Dermis microvascular lymphatic vessel endothelial cell (primary cell): ENCODE measurements at regions not wholly inside any gene's neighbourhood (a gene's known extent, or its start where the extent isn't known, plus 50 kb on each side); places are given as distances from the start of the nearest gene placed in this dataset.
"Not testable (repeated sequence)": the region's sequence is repeated elsewhere in the genome, so short reads cannot be mapped to it uniquely, and the experiment has no call there.

Experiments
- DNase-seq, 2 donors: peaks; one replicate each; pipeline versions ENCODE4 v3.0.0 to v3.0.0-alpha.2; 2010; ENCODE audit warnings: low read depth in 2 of 2

DNA sequence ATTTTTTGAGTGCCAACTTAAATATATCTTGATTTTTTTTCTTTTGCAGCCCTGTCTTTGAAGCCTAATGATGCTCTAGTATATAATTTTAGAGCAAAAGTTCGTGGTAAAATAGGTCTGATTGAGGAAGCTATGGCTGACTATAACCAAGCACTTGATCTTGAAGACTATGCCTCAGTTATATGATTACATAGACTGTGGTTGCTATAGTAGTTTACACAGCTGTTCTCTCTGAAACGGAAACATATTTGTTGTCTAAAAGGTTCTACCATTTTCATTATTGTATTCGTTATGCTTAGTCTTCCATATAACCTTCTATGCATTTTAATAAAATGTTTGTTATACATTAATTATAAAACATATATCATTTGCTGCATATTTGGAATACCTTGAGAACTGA, 246.7 kb downstream of the TTC6 start:
- no peak for DNase-seq

DNA sequence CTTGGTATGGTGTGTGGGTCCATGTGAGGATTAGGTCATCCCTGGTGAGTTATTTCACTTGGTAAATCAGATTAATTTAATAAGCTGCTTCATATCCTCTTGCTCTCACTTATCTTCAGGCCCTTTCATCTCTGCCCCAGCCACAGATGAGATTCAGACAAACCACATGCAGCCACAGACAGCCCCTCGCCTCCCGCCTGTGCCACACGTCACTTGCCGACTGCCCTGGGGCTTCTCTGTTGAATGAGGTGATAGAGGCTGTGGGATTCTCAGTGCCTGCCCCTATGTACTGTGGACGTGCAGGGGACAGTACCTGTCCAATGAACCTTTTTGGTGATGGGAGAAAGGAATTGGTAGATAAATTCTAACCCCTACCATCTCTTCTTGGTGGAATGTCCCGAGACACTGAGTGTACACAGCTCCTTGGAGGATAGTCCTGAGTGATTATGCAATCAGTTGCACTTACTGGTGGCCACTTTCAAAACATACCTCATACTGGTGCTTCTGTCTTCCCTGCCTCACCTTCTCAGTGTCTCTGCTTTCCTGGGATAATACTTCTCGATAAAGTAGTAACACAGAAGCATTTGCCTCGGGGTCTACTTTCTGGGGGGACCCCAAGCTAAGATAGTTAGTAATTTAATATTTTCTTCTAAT, 248.7 kb downstream of the TTC6 start:
- DNase-seq = no peak

DNA sequence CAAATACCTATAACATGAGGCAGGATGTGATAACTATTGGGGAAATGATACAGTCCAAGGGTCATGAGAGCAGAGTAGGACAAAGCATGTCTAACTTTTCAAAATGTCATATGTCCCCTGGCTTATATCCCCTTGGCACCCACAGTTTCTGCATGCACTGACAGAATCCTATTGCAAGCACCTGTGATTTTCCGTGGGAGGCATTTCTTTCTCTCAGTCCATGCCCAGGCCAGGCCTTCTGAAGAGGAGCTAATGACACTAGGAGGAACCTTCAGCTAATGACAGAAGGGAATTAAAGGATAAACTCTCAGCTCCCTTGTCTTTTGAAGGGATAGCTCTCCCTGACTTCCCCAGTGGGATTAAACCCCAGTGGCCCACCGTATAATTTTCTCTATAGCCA, 249.2 kb downstream of the TTC6 start:
- no peak for DNase-seq

DNA sequence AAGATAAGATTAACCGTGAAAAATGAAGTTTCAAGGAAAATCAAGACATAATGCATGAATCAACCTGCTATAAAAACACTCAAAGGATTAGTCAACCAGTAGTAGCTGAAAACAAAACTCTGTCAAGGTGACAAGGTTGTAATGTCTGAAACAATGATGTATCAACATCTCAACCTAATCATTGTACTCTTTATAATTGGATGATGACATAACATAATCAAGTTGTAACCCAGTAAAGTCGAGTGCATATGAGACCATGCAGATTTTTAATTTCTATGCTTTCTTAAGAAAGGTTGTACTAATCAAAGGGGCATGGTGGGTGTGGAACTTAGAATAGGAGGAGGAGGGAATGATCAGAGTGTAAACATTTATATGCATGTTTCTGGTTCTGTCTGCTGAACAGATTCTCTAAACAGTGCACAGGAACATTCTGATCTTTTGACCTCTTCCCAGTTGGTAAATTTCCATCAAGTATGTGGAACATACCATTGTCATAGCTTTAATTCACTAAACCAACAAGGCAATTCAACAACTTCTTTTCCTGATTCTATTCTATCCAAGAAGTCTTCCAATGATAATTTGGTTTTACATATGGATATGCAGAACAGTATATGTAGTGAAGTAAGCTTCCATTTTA, 253.7 kb downstream of the TTC6 start:
- DNase-seq = no peak

DNA sequence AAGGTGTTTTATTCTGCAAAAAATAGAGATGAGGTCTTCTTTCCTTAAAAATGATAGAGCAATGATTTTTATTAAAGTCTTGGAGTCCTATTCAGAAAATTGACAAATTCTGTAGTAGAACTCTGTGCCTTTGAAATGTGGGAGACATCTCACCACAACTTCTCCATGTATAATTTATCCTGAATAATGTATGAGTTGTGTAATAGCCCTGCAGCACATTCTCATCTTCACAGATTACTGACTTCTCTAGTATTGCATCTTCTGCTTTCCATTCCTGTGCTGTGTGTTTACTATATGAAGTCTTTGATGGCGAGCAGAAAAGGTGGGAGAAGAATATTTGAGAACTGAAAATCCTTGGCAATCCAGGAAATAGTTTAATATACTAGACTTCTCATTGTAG, 255.6 kb downstream of the TTC6 start:
- DNase-seq = no peak

DNA sequence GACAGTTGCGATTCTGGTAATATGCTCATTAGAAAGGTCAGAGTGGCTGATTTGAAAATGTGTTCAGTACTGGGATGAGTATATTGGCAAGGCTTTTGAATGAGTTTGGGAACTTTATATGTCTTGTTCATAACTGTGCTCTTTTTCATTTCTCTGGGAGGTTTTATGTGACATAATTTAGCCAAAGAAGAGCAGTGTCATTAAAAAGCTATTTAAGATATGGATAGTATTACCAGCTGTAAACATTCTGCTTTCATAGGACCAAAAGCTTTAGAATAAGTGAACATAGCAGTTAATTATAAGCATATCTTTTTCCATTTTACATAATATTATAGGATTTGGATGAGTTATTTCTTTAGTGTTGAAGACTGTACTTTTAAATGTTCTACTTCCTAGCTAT, 260.4 kb downstream of the TTC6 start:
- DNase-seq = no peak

DNA sequence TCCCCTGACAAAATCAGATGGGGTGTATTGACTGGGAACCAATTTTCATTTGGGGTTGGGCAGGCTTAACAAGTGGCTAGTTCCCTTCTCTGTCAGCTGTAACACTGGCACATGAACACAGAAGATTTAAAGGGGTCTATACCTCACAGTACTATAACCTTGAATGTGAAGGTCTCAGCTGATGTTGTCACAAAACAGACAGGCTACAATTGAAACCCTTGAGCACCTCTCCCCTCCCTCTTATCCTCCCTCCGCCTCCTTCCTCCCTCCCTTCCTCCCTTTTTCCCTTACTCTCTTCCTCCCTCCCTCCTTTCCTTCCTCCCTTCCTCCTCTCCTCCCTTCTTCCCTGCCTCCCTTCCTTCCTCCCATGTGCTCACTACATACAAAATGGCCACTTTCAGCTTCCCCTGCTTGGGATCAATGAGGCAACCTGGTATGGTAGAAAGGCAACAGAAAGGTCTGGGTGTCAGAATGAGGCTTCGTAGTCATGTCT, 262.4 kb downstream of the TTC6 start:
- DNase-seq = no peak

DNA sequence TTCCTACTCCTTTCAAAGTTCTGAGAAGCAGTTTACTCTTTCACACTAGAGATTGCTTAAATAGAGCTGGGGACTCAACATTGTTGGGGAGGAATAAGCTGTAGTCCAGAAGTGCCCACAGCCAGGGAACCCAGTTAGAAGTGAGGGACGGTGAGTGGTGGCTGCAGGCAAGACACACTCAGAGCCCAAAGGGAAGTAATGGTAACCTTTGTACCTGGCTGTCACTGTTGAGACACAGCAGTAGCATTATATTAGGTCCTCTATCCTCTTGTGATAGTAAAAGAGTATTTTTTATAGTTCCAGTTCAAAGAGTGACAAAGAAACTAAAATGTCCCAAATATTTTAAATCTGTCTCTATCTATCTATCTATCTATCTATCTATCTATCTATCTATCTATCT, 263.3 kb downstream of the TTC6 start:
- DNase-seq = no peak

DNA sequence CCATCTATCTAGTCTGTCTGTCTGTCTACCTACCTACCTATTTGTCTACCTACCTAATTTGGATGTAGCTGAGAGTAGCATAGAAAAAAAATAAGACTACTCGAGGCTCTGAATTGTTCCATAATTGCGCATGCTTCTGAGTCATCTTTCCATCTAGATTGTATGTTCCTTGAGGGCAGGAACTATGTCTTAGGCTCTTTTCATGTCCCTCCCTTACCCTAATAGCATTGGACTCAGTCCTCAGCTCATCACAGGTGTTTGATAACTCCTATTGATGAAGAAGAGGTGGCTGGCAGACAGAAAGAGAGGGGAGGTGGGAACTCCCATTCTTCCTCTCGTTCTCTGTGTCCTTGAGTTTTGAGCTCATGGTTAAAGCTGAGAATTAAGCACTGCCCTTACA, 263.7 kb downstream of the TTC6 start:
- no peak for DNase-seq

DNA sequence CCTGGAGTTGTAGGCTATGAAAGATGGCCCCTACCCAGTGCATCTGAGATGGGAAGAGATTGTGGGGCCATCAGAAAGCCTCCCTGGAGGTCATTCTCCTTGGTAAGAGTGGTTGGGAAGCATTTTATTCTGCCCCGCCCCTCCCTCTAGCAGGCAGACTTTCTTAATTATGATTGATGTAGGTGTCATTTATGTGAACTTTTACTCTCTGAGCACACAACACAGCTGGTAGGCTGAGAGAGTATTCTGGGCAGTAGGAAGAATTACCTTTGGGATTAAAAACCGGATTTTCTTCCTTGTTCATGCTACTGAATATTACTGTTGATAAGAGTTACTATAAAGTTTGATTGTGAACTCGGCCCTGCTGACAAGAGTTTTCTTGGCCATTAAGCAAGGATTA, 266.8 kb downstream of the TTC6 start:
- DNase-seq = no peak

DNA sequence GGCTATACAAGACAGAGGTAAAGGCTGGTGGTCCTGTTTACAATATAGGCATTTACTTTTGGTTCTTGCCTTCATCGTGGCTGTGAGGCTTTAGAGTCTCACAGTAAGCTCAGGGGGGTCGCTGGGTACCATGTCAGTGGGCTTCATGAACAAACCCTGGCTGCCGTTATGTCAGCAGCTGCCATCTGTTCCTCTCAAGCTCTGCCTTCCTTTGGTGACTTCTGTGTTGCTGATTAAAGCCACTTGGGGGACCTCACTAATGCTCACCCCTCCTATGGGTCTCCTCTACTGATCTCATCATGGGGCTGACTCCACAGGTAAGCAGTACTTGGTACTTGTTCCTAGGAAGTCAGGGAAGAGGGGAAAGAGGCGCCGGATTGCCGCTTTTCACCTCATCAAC, 268.7 kb downstream of the TTC6 start:
- DNase-seq = no peak

DNA sequence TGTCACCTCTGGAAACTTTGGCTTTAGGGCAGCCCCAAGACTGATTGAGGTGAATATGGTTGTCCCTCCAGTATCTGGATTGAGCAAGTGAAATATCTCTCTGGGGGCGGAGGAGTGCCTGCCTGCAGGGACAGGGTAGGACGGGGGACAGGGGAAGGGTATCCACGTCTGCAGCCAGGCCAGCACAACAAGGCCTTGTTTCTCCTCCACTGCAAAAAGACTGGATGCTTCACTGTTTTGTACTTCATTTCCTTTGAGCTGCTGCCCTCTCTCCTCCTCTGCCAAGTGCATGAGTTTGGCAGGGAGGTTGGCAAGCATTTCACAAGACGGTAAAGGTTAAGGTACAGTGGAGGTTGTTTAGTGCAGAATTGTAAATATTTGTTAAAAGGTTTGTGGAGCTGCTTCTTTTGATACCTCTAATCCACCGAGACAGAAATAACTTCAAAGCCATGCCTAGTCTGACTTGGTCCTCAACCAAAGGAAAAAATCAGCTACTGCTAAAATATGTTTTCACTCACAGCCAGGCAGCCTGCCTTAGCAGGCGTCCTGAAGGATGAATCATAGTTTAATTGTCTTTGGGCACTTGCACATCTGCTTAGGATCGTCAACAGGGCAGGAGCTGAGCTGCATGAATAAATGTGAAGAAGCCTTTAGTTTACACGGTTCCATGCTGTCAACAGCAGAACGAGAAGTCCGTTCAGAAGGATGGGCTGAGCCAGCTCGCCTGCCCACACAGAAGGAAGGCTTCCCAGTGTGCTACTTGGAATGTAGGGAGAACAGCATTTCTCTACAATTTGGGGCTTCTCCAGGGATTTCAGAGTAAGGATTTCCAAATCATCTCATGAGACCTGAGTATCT, 269.7 kb downstream of the TTC6 start:
- no peak for DNase-seq

DNA sequence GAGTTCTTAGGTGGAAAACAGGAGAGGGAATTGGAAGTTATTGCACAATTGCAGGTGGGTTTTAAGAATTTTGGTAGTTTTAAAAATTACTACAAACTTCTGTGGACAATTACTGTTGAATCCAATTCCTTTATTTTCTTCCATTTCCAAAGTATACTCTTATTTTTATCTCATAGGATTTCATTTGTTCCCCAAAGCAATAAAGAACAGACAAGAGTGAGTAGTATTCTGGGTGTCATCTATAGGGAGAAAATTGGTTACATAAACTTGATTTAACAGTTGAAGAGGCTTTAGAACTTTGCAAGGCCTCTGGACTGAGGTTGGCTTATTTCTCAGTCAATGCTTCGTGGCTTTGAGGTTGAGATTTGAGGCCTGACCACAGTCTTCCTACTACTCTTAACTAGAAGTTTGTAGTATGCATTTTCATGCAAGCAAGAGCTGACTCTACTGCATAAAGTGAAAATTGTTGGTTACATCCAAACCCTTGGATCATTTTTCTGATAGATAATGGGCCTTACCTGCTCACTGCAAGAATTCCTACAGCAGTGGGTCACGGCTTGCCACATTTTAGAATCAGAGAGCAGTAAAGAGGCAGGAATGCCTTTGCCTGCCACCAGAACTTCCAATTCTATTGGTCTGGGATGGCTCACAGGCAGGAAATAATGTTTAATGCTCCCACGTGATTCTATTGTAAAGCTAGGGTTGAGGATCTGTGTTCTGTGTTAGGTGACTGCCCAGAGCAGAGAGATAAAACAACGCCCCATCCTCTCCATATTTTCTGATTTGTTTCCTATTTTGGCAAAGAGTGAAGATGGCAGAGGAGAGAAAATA, 270.5 kb downstream of the TTC6 start:
- no peak for DNase-seq

DNA sequence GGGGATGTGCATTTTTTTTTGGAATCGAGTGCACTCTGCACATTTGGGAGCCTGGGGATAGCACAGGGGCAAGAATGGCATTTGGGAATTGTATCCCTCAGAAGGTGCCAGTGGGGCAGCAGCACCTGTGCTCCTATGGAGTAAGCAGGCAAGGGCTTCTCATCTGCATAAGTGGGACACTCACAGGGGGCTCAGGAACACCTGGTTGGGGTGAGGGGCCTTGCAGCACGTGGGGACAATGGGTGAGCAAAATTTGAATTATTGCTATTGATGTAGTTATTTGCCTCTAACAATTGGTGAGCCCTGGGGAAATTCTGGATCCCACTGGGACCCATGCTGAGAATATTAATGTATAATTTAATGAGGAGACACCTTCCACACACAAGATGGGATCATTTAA, 274.2 kb downstream of the TTC6 start:
- DNase-seq = no peak

DNA sequence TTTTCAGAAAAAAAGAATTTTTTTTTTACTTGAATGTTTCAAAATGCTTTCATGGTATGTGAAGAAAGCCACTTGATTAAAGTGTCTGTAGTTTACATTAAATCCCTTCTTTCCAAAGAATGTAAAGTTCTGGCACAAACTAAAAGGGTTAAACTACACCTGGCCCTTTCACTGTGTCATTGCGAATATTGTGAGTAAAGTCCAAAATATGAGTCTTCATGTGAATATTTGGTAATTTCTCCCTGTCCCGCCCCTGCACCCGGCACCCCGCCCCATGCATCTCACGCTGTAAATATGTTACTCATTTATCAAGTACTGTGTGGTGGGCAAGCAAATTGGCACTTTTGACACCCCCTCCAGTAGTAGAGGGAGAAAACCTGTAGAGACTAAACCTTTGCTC, 274.7 kb downstream of the TTC6 start:
- DNase-seq = no peak

DNA sequence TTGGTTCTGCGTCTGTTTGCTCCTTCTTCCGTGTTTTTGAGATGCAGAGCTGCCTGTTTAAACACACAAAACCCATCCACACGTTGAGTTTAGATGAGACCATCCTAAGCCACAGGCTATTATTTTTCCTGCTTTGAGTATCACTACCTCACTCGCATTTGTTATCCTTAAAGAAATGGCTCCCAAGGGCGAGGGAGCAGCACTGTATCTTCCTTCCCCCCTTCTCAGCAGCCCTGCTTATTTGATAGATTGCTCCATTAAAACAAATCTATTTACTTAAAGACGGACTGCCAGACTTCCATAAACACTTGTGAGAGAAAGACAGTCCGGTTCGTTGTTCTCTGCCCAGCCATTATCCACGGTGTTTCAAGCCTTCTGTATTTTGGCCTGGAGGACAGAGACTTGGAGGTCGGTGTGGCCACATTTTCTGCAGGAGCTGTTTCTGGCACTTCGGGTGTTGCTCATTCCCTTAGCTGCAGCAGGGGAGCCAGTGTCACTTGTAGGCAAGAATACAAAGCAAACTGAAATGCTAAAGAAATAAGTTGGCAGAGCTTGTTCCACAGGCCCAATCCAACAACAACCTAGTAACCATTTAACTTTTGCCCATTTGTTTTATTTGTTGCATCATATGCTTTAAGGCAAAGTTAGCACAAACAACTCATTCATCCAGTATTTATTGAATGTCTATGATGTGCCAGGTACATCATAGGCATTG, 275.4 kb downstream of the TTC6 start:
- DNase-seq = no peak

DNA sequence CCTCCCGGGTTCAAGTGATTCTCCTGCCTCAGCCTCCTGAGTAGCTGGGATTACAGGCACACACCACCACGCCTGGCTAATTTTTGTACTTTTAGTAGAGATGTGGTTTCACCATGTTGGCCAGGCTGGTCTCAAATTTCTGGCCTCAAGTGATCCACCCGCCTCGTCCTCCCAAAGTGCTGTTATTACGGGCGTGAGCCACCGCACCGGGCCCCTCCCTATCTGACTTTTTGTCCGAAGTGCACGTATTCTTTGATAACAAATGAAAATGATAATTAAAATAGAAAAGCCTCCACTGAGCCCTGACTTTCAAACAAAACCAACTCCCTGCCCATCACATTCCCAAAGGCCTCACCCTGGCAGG, 278.6 kb downstream of the TTC6 start:
- DNase-seq = not testable (repeated sequence)

DNA sequence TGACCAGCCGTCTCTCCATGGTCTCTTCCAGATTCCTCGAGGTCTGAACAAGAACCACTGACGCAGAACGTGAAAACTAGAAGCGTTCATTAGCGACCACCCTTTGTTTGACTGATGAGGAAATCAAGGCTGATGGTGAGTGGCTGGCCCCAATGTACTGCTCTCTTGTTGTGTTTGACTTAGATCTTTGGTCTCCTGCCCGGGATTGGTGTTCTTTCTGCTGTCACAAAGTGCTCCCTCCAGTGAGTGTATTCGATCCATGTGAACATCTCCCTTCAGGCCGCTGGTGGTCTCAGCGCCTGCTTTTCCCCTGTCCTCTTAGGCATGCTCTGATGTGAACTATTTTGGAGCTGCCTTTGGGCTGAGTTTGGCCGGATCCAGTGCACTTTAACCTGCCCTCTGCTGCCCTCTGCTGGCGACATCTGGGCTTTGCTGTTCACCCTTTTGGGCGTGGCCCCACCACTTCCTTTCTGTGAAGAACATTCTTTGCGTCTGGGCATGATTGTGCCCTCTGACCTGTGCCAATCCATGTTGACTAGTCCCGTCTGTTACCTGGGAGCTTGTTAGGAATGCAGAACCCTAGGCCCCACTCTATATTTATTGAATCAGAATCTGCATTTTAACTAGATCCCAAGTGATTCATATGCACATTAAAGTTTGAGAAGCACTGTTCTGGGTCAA, 279.1 kb downstream of the TTC6 start:
- peak; percentile 12 to 54 for DNase-seq

DNA sequence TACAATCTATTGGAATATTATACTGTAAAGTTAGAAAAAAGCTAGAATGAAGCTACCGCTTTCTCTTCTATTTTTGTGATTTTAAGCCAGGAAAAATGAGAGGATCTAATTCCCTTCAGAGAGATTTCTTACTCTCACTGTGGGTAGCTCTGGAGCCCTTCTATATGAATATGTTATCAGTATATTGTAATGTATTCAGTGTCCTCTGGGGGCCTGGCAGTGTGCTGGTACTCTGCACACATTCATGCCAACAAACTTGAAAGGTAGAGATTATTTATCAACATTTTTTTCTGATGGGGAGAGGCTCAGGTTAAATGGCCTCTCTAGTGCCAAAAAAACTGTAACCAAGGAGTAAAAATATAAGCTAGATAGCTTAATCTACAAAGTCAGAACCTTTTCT, 292.8 kb downstream of the TTC6 start:
- no peak for DNase-seq

DNA sequence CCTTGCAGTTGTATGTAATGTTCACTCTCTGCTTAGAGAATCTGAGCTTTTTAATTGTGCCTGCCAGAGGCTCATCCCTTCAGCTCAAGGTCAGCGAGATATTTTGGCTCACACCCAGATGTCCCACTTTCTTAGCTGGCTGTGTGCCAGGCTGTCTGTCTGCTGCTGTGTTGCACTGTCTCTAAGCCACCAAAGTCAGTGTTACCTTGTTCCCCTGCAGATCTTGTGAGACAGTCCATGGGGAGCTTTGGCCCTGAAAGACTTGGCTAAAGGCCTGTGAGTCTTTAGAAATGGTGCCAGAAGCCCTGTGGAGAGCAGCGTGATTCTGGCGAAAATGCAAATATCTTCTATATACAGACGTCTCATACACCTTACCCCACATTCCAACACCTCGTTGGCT, 293.7 kb downstream of the TTC6 start:
- no peak for DNase-seq

DNA sequence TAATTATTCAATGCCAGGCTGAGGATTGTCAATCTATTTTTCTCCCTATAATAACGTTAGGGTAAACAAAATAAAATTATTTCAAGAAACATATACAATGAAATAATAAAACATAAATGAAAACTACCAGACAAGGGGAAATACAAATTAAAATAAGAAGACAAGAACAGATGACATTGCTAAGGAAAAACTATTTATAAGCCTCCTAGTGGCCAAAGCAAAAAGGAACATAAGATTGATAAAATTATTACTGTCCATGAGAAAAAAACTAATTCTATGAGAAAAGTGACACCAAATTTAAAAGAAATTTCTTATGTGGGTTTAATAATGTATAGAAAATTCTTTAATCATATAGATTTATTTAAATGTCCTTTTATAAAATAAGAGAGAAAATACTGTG, 294.7 kb downstream of the TTC6 start:
- DNase-seq = no peak
